Liver (tissue), 8 donors: ENCODE measurements at regions not wholly inside any gene's neighbourhood (a gene's known extent, or its start where the extent isn't known, plus 50 kb on each side); places are given as distances from the start of the nearest gene placed in this dataset.

Source experiments
- DNase-seq: peaks from one replicate; pipeline ENCODE4 v3.0.0-alpha.2; 2017; ENCODE audit warnings: low spot score
- H3K27ac ChIP-seq, 2 donors: one replicate each; pipeline ENCODE4 v1.7.0; 2013; ENCODE audit warnings: inconsistent platforms in 2 of 2, low read length in 2 of 2, control low read depth in 1 of 2, low read depth in 1 of 2, mild to moderate bottlenecking in 1 of 2
- H3K27me3 ChIP-seq, 4 donors: one replicate each; pipeline versions ENCODE4 v1.6.1 to v1.7.0; 2013; ENCODE audit warnings: low read length in 3 of 4, inconsistent platforms in 1 of 4, mild to moderate bottlenecking in 1 of 4, moderate library complexity in 1 of 4; ENCODE audit not compliant: control insufficient read depth in 4 of 4, insufficient read depth in 4 of 4
- H3K36me3 ChIP-seq, 4 donors: one replicate each; pipeline versions ENCODE4 v1.6.1 to v1.7.0; 2013; ENCODE audit warnings: low read length in 3 of 4, mild to moderate bottlenecking in 3 of 4, low read depth in 1 of 4, moderate library complexity in 1 of 4; ENCODE audit not compliant: control insufficient read depth in 4 of 4, insufficient read depth in 3 of 4
- H3K4me1 ChIP-seq, 4 donors: one replicate each; pipeline versions ENCODE4 v1.6.1 to v1.7.0; 2013; ENCODE audit warnings: low read length in 3 of 4, mild to moderate bottlenecking in 3 of 4, moderate library complexity in 1 of 4; ENCODE audit not compliant: control insufficient read depth in 4 of 4, insufficient read depth in 4 of 4
- H3K4me3 ChIP-seq, 3 donors: one replicate each; pipeline versions ENCODE4 v1.6.1 to v1.7.0; 2013; ENCODE audit warnings: low read length in 3 of 3, control low read depth in 1 of 3, low read depth in 1 of 3, mild to moderate bottlenecking in 1 of 3
- H3K9ac ChIP-seq, 2 donors: one replicate each; pipeline ENCODE4 v1.7.0; 2013; ENCODE audit warnings: low read length in 2 of 2, mild to moderate bottlenecking in 2 of 2, moderate library complexity in 2 of 2, control low read depth in 1 of 2, low read depth in 1 of 2
- H3K9me3 ChIP-seq, 4 donors: one replicate each; pipeline versions ENCODE4 v1.6.1 to v1.7.0; 2013; ENCODE audit warnings: low read length in 3 of 4; ENCODE audit not compliant: control insufficient read depth in 4 of 4
- EGR1 ChIP-seq, 2 donors: IDR thresholded peaks; 2 replicates each; pipeline ENCODE4 v1.6.1; 2016 to 2018; ENCODE audit warnings: antibody characterized with exemption in 2 of 2, low read depth in 2 of 2
- FOXA1 ChIP-seq: IDR thresholded peaks from 2 replicates; pipeline ENCODE4 v1.6.1; 2016; ENCODE audit warnings: antibody characterized with exemption
- FOXA2 ChIP-seq: IDR thresholded peaks from 2 replicates; pipeline ENCODE4 v1.6.1; 2016; ENCODE audit warnings: antibody characterized with exemption
- GABPA ChIP-seq, 2 donors: IDR thresholded peaks in 1 of 2; conservative IDR thresholded peaks in 1 of 2; 2 replicates each; pipeline ENCODE4 v1.6.1; 2016; ENCODE audit warnings: antibody characterized with exemption in 2 of 2, mild to moderate bottlenecking in 1 of 2, moderate library complexity in 1 of 2
- HNF4A ChIP-seq, 2 donors: conservative IDR thresholded peaks; 2 replicates each; pipeline ENCODE4 v1.6.1; 2016; ENCODE audit warnings: antibody characterized with exemption in 2 of 2, mild to moderate bottlenecking in 2 of 2
- HNF4G ChIP-seq: IDR thresholded peaks from 2 replicates; pipeline ENCODE4 v1.6.1; 2016; ENCODE audit warnings: antibody characterized with exemption
- NR2F2 ChIP-seq: IDR thresholded peaks from 2 replicates; pipeline ENCODE4 v1.6.1; 2016; ENCODE audit warnings: antibody characterized with exemption
- RAD21 ChIP-seq, 2 donors: IDR thresholded peaks; 2 replicates each; pipeline ENCODE4 v1.6.1; 2016; ENCODE audit warnings: antibody characterized with exemption in 2 of 2, mild to moderate bottlenecking in 2 of 2
- RXRA ChIP-seq, 2 donors: IDR thresholded peaks; 2 replicates each; pipeline ENCODE4 v1.6.1; 2017 to 2018; ENCODE audit warnings: antibody characterized with exemption in 2 of 2, mild to moderate bottlenecking in 1 of 2
- SP1 ChIP-seq: IDR thresholded peaks from 2 replicates; pipeline ENCODE4 v1.6.1; 2018; ENCODE audit warnings: antibody characterized with exemption, mild to moderate bottlenecking
- TAF1 ChIP-seq: conservative IDR thresholded peaks from 2 replicates; pipeline ENCODE4 v1.6.1; 2016; ENCODE audit warnings: antibody characterized with exemption, mild to moderate bottlenecking
- whole genome bisulfite sequencing: extraction: QIAGEN DNeasy Blood & Tissue Kit; methylation state at CpG from one replicate; pipeline ENCODE4 v1.1.7; 2013; 5-methylcytosine and 5-hydroxymethylcytosine counted together
- TF ChIP-seq, protein P1 (sequence below): fragments of 150-350 bp; IDR thresholded peaks from 2 replicates; pipeline ENCODE4 v1.5.1; 2017; ENCODE audit warnings: improper control_type of control experiment, low read depth, low read length; ENCODE audit not compliant: missing input control
- TF ChIP-seq, protein P2 (sequence below): IDR thresholded peaks from 2 replicates; pipeline ENCODE4 v1.6.1; 2016; ENCODE audit warnings: antibody characterized with exemption
- TF ChIP-seq, protein P3 (sequence below): IDR thresholded peaks from 2 replicates; pipeline ENCODE4 v1.6.1; 2016; ENCODE audit warnings: antibody characterized with exemption
- TF ChIP-seq, protein P4 (sequence below): IDR thresholded peaks from 2 replicates; pipeline ENCODE4 v1.6.1; 2016; ENCODE audit warnings: antibody characterized with exemption, mild to moderate bottlenecking
- donor health status: healthy.
- donor health status: healthy.
- donor health status: healthy.
- donor health status: healthy.
- donor health status: healthy.

DNA sequence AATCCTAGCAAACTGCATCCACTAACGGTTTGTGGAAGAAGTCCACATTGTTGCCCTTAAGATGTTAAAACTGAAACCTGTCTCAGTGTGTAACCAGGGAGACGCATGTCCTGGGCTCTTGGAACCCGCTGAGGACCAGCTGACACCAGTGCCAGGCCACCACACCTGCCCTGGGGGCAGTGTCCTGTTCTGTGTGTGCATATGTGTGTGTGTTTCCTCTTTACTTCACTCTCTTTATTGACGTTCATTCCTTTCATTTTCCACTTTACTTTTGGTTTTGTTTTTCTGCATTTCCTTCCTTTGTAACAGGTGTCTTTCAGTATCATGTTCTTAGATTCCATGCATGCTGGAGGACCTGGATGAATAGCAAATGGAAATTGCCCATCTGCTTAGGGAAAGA, 83.8 kb downstream of the TEX36 start:
- WGBS: 62% methylated on average over 4 of the region's 4 CpGs
- Histone ChIP-seq H3K9me3 (peaks cover 4 to 18% (median 11%) of the 10 kb centered on the region in 4 donors), H3K9ac (no peak overlapping the region), H3K4me1 (no peaks in the 10 kb centered on the region), H3K4me3 (no peak overlapping the region), H3K36me3 (no peaks in the 10 kb centered on the region), H3K27me3 (peaks cover 0 to 2% (median 1%) of the 10 kb centered on the region in 4 donors), H3K27ac (no peak overlapping the region)
- no peak for TF ChIP-seq FOXA2
- TF ChIP-seq RXRA (IDR thresholded peaks at IDR 0.05): no peak
- no peak for TF ChIP-seq RAD21 (IDR thresholded peaks at IDR 0.05)
- no peak for TF ChIP-seq HNF4A (conservative IDR thresholded peaks at IDR 0.05)
- no peak for TF ChIP-seq EGR1 (IDR thresholded peaks at IDR 0.05; ENCODE audit: low read depth in 2 of 2)
- no peak for TF ChIP-seq GABPA (IDR thresholded peaks at IDR 0.05 in 1 of 2, conservative IDR thresholded peaks at IDR 0.05 in 1 of 2)
- TF ChIP-seq, protein P1, sequence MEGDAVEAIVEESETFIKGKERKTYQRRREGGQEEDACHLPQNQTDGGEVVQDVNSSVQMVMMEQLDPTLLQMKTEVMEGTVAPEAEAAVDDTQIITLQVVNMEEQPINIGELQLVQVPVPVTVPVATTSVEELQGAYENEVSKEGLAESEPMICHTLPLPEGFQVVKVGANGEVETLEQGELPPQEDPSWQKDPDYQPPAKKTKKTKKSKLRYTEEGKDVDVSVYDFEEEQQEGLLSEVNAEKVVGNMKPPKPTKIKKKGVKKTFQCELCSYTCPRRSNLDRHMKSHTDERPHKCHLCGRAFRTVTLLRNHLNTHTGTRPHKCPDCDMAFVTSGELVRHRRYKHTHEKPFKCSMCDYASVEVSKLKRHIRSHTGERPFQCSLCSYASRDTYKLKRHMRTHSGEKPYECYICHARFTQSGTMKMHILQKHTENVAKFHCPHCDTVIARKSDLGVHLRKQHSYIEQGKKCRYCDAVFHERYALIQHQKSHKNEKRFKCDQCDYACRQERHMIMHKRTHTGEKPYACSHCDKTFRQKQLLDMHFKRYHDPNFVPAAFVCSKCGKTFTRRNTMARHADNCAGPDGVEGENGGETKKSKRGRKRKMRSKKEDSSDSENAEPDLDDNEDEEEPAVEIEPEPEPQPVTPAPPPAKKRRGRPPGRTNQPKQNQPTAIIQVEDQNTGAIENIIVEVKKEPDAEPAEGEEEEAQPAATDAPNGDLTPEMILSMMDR: no peak
- TF ChIP-seq, protein P2, sequence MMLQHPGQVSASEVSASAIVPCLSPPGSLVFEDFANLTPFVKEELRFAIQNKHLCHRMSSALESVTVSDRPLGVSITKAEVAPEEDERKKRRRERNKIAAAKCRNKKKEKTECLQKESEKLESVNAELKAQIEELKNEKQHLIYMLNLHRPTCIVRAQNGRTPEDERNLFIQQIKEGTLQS: no peak
- no peak for TF ChIP-seq NR2F2
- TF ChIP-seq FOXA1: no peak
- TF ChIP-seq HNF4G: no peak
- TF ChIP-seq, protein P3, sequence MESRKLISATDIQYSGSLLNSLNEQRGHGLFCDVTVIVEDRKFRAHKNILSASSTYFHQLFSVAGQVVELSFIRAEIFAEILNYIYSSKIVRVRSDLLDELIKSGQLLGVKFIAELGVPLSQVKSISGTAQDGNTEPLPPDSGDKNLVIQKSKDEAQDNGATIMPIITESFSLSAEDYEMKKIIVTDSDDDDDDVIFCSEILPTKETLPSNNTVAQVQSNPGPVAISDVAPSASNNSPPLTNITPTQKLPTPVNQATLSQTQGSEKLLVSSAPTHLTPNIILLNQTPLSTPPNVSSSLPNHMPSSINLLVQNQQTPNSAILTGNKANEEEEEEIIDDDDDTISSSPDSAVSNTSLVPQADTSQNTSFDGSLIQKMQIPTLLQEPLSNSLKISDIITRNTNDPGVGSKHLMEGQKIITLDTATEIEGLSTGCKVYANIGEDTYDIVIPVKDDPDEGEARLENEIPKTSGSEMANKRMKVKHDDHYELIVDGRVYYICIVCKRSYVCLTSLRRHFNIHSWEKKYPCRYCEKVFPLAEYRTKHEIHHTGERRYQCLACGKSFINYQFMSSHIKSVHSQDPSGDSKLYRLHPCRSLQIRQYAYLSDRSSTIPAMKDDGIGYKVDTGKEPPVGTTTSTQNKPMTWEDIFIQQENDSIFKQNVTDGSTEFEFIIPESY: no peak
- TF ChIP-seq SP1: no peak
- no peak for TF ChIP-seq TAF1
- TF ChIP-seq, protein P4, sequence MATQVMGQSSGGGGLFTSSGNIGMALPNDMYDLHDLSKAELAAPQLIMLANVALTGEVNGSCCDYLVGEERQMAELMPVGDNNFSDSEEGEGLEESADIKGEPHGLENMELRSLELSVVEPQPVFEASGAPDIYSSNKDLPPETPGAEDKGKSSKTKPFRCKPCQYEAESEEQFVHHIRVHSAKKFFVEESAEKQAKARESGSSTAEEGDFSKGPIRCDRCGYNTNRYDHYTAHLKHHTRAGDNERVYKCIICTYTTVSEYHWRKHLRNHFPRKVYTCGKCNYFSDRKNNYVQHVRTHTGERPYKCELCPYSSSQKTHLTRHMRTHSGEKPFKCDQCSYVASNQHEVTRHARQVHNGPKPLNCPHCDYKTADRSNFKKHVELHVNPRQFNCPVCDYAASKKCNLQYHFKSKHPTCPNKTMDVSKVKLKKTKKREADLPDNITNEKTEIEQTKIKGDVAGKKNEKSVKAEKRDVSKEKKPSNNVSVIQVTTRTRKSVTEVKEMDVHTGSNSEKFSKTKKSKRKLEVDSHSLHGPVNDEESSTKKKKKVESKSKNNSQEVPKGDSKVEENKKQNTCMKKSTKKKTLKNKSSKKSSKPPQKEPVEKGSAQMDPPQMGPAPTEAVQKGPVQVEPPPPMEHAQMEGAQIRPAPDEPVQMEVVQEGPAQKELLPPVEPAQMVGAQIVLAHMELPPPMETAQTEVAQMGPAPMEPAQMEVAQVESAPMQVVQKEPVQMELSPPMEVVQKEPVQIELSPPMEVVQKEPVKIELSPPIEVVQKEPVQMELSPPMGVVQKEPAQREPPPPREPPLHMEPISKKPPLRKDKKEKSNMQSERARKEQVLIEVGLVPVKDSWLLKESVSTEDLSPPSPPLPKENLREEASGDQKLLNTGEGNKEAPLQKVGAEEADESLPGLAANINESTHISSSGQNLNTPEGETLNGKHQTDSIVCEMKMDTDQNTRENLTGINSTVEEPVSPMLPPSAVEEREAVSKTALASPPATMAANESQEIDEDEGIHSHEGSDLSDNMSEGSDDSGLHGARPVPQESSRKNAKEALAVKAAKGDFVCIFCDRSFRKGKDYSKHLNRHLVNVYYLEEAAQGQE: no peak
- DNase-seq: no peak

DNA sequence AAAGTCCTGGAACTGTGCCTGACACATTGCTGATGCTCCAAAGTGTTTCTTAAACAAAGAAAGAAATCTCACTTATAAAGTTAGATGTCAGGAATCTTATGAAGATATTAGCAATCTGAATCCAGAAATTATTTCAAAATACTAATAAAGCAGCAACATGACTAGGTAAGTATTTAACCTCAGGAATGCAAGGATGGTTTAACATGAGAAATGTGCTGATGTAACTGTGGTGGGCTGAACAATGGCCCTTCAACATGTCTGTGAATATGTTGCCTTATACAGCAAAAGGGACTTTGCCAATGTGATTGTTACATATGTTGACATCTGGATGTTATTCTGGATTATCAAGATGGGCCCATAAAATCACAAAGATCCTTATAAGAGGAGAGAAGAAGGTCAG, 87.1 kb downstream of the TEX36 start:
- no peak overlapping the region for H3K9ac ChIP-seq
- H3K4me1 ChIP-seq: no peaks in the 10 kb centered on the region
- H3K27me3 ChIP-seq: peaks cover 0 to 2% (median 0%) of the 10 kb centered on the region in 4 donors
- TF ChIP-seq TAF1: no peak
- DNase-seq: no peak
- H3K27ac ChIP-seq: no peak overlapping the region
- H3K9me3 ChIP-seq: peaks cover 4 to 18% (median 11%) of the 10 kb centered on the region in 4 donors
- H3K36me3 ChIP-seq: no peaks in the 10 kb centered on the region
- no peak overlapping the region for H3K4me3 ChIP-seq
